ENCODE measurements at regions not wholly inside any gene's neighbourhood (a gene's known extent, or its start where the extent isn't known, plus 50 kb on each side); places are given as distances from the start of the nearest gene placed in this dataset.

GRCh38 chr1:192238421-192238820, 78.4 kb upstream of the RGS21 start:
- Histone ChIP-seq H3K4me2 (ENCODE audit: low read length) (no peak overlapping the region), H3K27me3 (ENCODE audit: control insufficient read depth, insufficient read depth, low read length) (no peaks in the 10 kb centered on the region), H3K36me3 (ENCODE audit: insufficient read depth, low read length) (no peaks in the 10 kb centered on the region), H3K4me1 (ENCODE audit: control insufficient read depth, insufficient read depth, low read length) (no peaks in the 10 kb centered on the region), H3K4me3 (ENCODE audit: low read length) (no peak overlapping the region), H3K9ac (ENCODE audit: low read depth, low read length) (no peak overlapping the region), H3K9me3 (replicated peaks; ENCODE audit: low read length) (no peaks in the 10 kb centered on the region)

GRCh38 chr1:192243721-192244120, 73.1 kb upstream of the RGS21 start:
- no peak overlapping the region for H3K9ac ChIP-seq (ENCODE audit: low read depth, low read length)
- H3K4me3 ChIP-seq (ENCODE audit: low read length), result no peak overlapping the region
- H3K4me1 ChIP-seq (ENCODE audit: control insufficient read depth, insufficient read depth, low read length), result no peaks in the 10 kb centered on the region
- H3K4me2 ChIP-seq (ENCODE audit: low read length), result no peak overlapping the region
- H3K9me3 ChIP-seq (replicated peaks; ENCODE audit: low read length), result no peaks in the 10 kb centered on the region
- H3K36me3 ChIP-seq (ENCODE audit: insufficient read depth, low read length), result no peaks in the 10 kb centered on the region
- H3K27me3 ChIP-seq (ENCODE audit: control insufficient read depth, insufficient read depth, low read length), result no peaks in the 10 kb centered on the region

- Histone ChIP-seq H3K9ac (ENCODE audit: low read depth, low read length) (no peak overlapping the region), H3K4me1 (ENCODE audit: control insufficient read depth, insufficient read depth, low read length) (no peaks in the 10 kb centered on the region), H3K4me3 (ENCODE audit: low read length) (no peak overlapping the region), H3K36me3 (ENCODE audit: insufficient read depth, low read length) (no peaks in the 10 kb centered on the region), H3K27me3 (ENCODE audit: control insufficient read depth, insufficient read depth, low read length) (no peaks in the 10 kb centered on the region), H3K9me3 (replicated peaks; ENCODE audit: low read length) (no peaks in the 10 kb centered on the region), H3K4me2 (ENCODE audit: low read length) (no peak overlapping the region)
These were observed 65.1 kb upstream of the RGS21 start for GRCh38 chr1:192251735-192252134.

GRCh38 chr1:192252776-192253175, 64.0 kb upstream of the RGS21 start:
- Histone ChIP-seq H3K4me2 (ENCODE audit: low read length) (no peak overlapping the region), H3K4me1 (ENCODE audit: control insufficient read depth, insufficient read depth, low read length) (no peaks in the 10 kb centered on the region), H3K27me3 (ENCODE audit: control insufficient read depth, insufficient read depth, low read length) (no peaks in the 10 kb centered on the region), H3K4me3 (ENCODE audit: low read length) (no peak overlapping the region), H3K9ac (ENCODE audit: low read depth, low read length) (no peak overlapping the region), H3K36me3 (ENCODE audit: insufficient read depth, low read length) (no peaks in the 10 kb centered on the region), H3K9me3 (replicated peaks; ENCODE audit: low read length) (no peaks in the 10 kb centered on the region)

- no peaks in the 10 kb centered on the region for H3K9me3 ChIP-seq (replicated peaks; ENCODE audit: low read length)
- no peaks in the 10 kb centered on the region for H3K27me3 ChIP-seq (ENCODE audit: control insufficient read depth, insufficient read depth, low read length)
- no peak overlapping the region for H3K9ac ChIP-seq (ENCODE audit: low read depth, low read length)
- H3K4me2 ChIP-seq (ENCODE audit: low read length), result no peak overlapping the region
- H3K36me3 ChIP-seq (ENCODE audit: insufficient read depth, low read length), result no peaks in the 10 kb centered on the region
- no peak overlapping the region for H3K4me3 ChIP-seq (ENCODE audit: low read length)
- no peaks in the 10 kb centered on the region for H3K4me1 ChIP-seq (ENCODE audit: control insufficient read depth, insufficient read depth, low read length)
These were observed 60.0 kb upstream of the RGS21 start for GRCh38 chr1:192256674-192257334.

- no peaks in the 10 kb centered on the region for H3K9me3 ChIP-seq (replicated peaks; ENCODE audit: low read length)
- H3K4me2 ChIP-seq (ENCODE audit: low read length), result no peak overlapping the region
- no peaks in the 10 kb centered on the region for H3K36me3 ChIP-seq (ENCODE audit: insufficient read depth, low read length)
- H3K4me1 ChIP-seq (ENCODE audit: control insufficient read depth, insufficient read depth, low read length), result peaks cover 14% of the 10 kb centered on the region
- no peak overlapping the region for H3K9ac ChIP-seq (ENCODE audit: low read depth, low read length)
- H3K27me3 ChIP-seq (ENCODE audit: control insufficient read depth, insufficient read depth, low read length), result no peaks in the 10 kb centered on the region
- H3K4me3 ChIP-seq (ENCODE audit: low read length), result no peak overlapping the region
These were observed 56.7 kb upstream of the RGS21 start for GRCh38 chr1:192260076-192260475.

- no peaks in the 10 kb centered on the region for H3K36me3 ChIP-seq (ENCODE audit: insufficient read depth, low read length)
- H3K4me2 ChIP-seq (ENCODE audit: low read length), result no peak overlapping the region
- H3K9ac ChIP-seq (ENCODE audit: low read depth, low read length), result no peak overlapping the region
- H3K4me3 ChIP-seq (ENCODE audit: low read length), result no peak overlapping the region
- H3K4me1 ChIP-seq (ENCODE audit: control insufficient read depth, insufficient read depth, low read length), result peaks cover 17% of the 10 kb centered on the region
- H3K27me3 ChIP-seq (ENCODE audit: control insufficient read depth, insufficient read depth, low read length), result no peaks in the 10 kb centered on the region
- no peaks in the 10 kb centered on the region for H3K9me3 ChIP-seq (replicated peaks; ENCODE audit: low read length)
These were observed 55.3 kb upstream of the RGS21 start for GRCh38 chr1:192261476-192261875.

GRCh38 chr1:192263436-192263835, 53.4 kb upstream of the RGS21 start:
- Histone ChIP-seq H3K36me3 (ENCODE audit: insufficient read depth, low read length) (no peaks in the 10 kb centered on the region), H3K4me3 (ENCODE audit: low read length) (no peak overlapping the region), H3K9ac (ENCODE audit: low read depth, low read length) (peak overlapping the region; percentile 58), H3K4me2 (ENCODE audit: low read length) (peak overlapping the region; percentile 63), H3K27me3 (ENCODE audit: control insufficient read depth, insufficient read depth, low read length) (no peaks in the 10 kb centered on the region), H3K4me1 (ENCODE audit: control insufficient read depth, insufficient read depth, low read length) (peaks cover 17% of the 10 kb centered on the region), H3K9me3 (replicated peaks; ENCODE audit: low read length) (no peaks in the 10 kb centered on the region)

- Histone ChIP-seq H3K4me3 (ENCODE audit: low read length) (no peak overlapping the region), H3K9ac (ENCODE audit: low read depth, low read length) (no peak overlapping the region), H3K9me3 (replicated peaks; ENCODE audit: low read length) (no peaks in the 10 kb centered on the region), H3K4me2 (ENCODE audit: low read length) (no peak overlapping the region), H3K36me3 (ENCODE audit: insufficient read depth, low read length) (no peaks in the 10 kb centered on the region), H3K4me1 (ENCODE audit: control insufficient read depth, insufficient read depth, low read length) (peaks cover 21% of the 10 kb centered on the region), H3K27me3 (ENCODE audit: control insufficient read depth, insufficient read depth, low read length) (no peaks in the 10 kb centered on the region)
These were observed 51.1 kb upstream of the RGS21 start for GRCh38 chr1:192265516-192266173.

- Histone ChIP-seq H3K4me2 (ENCODE audit: low read length) (no peak overlapping the region), H3K9ac (ENCODE audit: low read depth, low read length) (no peak overlapping the region), H3K9me3 (replicated peaks; ENCODE audit: low read length) (no peaks in the 10 kb centered on the region), H3K27me3 (ENCODE audit: control insufficient read depth, insufficient read depth, low read length) (no peaks in the 10 kb centered on the region), H3K4me3 (ENCODE audit: low read length) (no peak overlapping the region), H3K36me3 (ENCODE audit: insufficient read depth, low read length) (no peaks in the 10 kb centered on the region), H3K4me1 (ENCODE audit: control insufficient read depth, insufficient read depth, low read length) (peaks cover 21% of the 10 kb centered on the region)
These were observed 50.1 kb upstream of the RGS21 start for GRCh38 chr1:192266645-192267044.

All from skeletal muscle satellite cell (primary cell).